ENCODE measurements at regions not wholly inside any gene's neighbourhood (a gene's known extent, or its start where the extent isn't known, plus 50 kb on each side); places are given as distances from the start of the nearest gene placed in this dataset.
A peak's percentile ranks its signal among the peaks of the same experiment; 100 is the strongest.

DNA sequence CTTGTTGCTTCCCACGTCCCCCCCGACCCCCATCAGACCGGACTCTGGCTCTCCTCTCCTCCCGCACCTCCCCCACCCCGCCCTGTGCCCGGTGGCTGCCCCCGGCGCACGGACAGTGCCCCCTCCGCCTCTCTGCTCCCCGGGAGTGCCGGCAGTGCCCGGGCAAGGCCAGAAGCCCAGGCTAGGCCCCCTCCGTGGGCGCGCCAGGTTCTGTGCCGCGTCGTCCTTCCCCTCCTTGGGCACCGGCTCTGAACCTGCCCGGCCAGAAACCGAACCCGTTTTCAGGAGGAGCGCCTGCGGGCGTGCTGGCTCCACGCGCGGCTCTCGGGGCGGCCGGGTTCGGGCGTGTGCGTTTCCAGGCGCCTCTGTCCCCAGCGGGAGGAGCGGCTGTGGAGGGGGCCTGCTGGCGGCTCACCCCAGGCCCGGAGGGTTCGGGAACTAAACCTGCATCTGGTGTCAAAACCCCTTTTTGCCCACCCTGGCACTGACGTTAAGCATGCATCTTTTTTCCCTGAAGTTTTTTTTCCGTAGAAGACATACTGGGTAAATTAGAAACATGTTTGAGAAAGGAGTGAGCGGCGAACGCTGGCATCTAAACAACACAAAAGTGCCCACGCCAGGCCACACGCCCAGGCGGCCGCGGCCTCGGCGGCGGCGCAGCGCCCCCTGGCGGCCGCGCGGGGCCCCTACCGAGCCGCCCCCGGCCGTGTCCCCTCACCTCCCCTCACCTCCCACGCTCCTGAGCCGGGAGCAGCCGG lies 123.9 kb upstream of the SLC1A4 start (continued):
- no peak for TF ChIP-seq SAP30 (IDR thresholded peaks at IDR 0.05; ENCODE audit: insufficient read depth, insufficient replicate concordance, low read length)
- no peak for TF ChIP-seq EZH2 (IDR thresholded peaks at IDR 0.05; ENCODE audit: low read depth, low read length, severe bottlenecking)
- no peak for TF ChIP-seq CHD2 (IDR thresholded peaks at IDR 0.05; ENCODE audit: low read length)
- TF ChIP-seq, protein P1, sequence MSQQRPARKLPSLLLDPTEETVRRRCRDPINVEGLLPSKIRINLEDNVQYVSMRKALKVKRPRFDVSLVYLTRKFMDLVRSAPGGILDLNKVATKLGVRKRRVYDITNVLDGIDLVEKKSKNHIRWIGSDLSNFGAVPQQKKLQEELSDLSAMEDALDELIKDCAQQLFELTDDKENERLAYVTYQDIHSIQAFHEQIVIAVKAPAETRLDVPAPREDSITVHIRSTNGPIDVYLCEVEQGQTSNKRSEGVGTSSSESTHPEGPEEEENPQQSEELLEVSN (IDR thresholded peaks at IDR 0.05), result no peak
- TF ChIP-seq, protein P2, sequence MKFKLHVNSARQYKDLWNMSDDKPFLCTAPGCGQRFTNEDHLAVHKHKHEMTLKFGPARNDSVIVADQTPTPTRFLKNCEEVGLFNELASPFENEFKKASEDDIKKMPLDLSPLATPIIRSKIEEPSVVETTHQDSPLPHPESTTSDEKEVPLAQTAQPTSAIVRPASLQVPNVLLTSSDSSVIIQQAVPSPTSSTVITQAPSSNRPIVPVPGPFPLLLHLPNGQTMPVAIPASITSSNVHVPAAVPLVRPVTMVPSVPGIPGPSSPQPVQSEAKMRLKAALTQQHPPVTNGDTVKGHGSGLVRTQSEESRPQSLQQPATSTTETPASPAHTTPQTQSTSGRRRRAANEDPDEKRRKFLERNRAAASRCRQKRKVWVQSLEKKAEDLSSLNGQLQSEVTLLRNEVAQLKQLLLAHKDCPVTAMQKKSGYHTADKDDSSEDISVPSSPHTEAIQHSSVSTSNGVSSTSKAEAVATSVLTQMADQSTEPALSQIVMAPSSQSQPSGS (IDR thresholded peaks at IDR 0.05; ENCODE audit: low read length), result no peak
- TF ChIP-seq NRF1 (IDR thresholded peaks at IDR 0.05; ENCODE audit: low read depth, low read length), result no peak
- no peak for TF ChIP-seq SP1 (IDR thresholded peaks at IDR 0.05; ENCODE audit: low read depth, low read length)
- no peak for TF ChIP-seq JUN (IDR thresholded peaks at IDR 0.05; ENCODE audit: low read depth, low read length)
- TF ChIP-seq, protein P3, sequence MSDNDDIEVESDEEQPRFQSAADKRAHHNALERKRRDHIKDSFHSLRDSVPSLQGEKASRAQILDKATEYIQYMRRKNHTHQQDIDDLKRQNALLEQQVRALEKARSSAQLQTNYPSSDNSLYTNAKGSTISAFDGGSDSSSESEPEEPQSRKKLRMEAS (IDR thresholded peaks at IDR 0.05), result no peak
- TF ChIP-seq POLR2AphosphoS5 (IDR thresholded peaks at IDR 0.05; ENCODE audit: low read depth, low read length), result no peak
- TF ChIP-seq KDM5A (IDR thresholded peaks at IDR 0.05; ENCODE audit: low read length), result no peak
- TF ChIP-seq CREB1 (IDR thresholded peaks at IDR 0.05), result no peak
- no peak for TF ChIP-seq HDAC2 (IDR thresholded peaks at IDR 0.05; ENCODE audit: borderline replicate concordance in 1 of 2, low read depth in 2 of 2, low read length in 2 of 2)
- 0 out of 2 replicates have a peak, but pooled peaks have one; percentile 31 for TF ChIP-seq RBBP5 (IDR thresholded peaks at IDR 0.05; ENCODE audit: borderline replicate concordance, low read depth, low read length)
- TF ChIP-seq POLR2A (IDR thresholded peaks at IDR 0.05; ENCODE audit: control extremely low read depth in 1 of 2, low read depth in 2 of 2, low read length in 2 of 2), result no peak
- TF ChIP-seq CHD1 (IDR thresholded peaks at IDR 0.05; ENCODE audit: low read depth, low read length), result no peak
- no peak for TF ChIP-seq SP4 (IDR thresholded peaks at IDR 0.05; ENCODE audit: low read length)

Measured in H1 (cell line).